NB4 (cell line): ENCODE measurements at regions not wholly inside any gene's neighbourhood (a gene's known extent, or its start where the extent isn't known, plus 50 kb on each side); places are given as distances from the start of the nearest gene placed in this dataset.
A peak's percentile ranks its signal among the peaks of the same experiment; 100 is the strongest.

Experiments used
- DNase-seq: peaks from one replicate; pipeline ENCODE4 v3.0.0; 2010; ENCODE audit warnings: low read depth
- H3K4me3 ChIP-seq: one replicate; pipeline ENCODE4 v1.5.1; 2011; ENCODE audit warnings: mild to moderate bottlenecking, low read depth, low read length, moderate library complexity
- MAX ChIP-seq: IDR thresholded peaks from 2 replicates; pipeline ENCODE4 v1.6.1; 2011; ENCODE audit warnings: low read depth, low read length
- MYC ChIP-seq: IDR thresholded peaks from 2 replicates; pipeline ENCODE4 v1.6.1; 2011; ENCODE audit warnings: low read depth, low read length
- POLR2A ChIP-seq: IDR thresholded peaks from 2 replicates; pipeline ENCODE4 v1.6.1; 2011; ENCODE audit warnings: mild to moderate bottlenecking; ENCODE audit not compliant: insufficient read length; ENCODE audit errors: extremely low read depth
- TF ChIP-seq, protein P1 (sequence below): IDR thresholded peaks from one replicate; pipeline ENCODE4 v1.5.1; 2012; ENCODE audit warnings: low read depth, low read length

DNA sequence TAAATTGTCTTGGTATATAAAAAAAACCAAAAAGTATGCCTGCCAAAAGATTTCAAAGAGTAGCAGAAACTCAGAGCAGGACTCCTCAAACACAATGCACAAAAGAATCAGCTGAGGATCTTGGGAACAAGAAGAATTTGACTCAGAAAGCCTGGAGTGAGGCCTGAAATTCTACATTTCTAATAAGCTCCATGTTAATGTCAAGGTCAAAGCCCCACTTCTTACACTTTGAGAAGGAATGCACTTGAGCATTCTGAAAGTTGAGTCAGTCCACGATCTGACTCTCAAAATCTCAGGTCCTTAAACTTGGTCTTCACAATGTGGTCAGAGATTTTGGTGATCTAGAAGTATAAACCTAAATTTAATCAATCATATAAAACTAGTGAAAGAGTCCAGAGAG lies 910.0 kb upstream of the GBE1 start:
- H3K4me3 ChIP-seq = no peak overlapping the region
- no peak for DNase-seq
- TF ChIP-seq POLR2A (no peak), MYC (no peak), MAX (no peak)
- TF ChIP-seq, protein P1, sequence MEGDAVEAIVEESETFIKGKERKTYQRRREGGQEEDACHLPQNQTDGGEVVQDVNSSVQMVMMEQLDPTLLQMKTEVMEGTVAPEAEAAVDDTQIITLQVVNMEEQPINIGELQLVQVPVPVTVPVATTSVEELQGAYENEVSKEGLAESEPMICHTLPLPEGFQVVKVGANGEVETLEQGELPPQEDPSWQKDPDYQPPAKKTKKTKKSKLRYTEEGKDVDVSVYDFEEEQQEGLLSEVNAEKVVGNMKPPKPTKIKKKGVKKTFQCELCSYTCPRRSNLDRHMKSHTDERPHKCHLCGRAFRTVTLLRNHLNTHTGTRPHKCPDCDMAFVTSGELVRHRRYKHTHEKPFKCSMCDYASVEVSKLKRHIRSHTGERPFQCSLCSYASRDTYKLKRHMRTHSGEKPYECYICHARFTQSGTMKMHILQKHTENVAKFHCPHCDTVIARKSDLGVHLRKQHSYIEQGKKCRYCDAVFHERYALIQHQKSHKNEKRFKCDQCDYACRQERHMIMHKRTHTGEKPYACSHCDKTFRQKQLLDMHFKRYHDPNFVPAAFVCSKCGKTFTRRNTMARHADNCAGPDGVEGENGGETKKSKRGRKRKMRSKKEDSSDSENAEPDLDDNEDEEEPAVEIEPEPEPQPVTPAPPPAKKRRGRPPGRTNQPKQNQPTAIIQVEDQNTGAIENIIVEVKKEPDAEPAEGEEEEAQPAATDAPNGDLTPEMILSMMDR = no peak

GRCh38 chr3:82654708-82655107 lies 893.3 kb upstream of the GBE1 start:
- H3K4me3 ChIP-seq = no peak overlapping the region
- DNase-seq = no peak
- TF ChIP-seq, protein P1 = no peak
- no peak for TF ChIP-seq MYC
- no peak for TF ChIP-seq MAX
- TF ChIP-seq POLR2A = no peak

- DNase-seq = peak; percentile 3
- TF ChIP-seq MYC (no peak), POLR2A (no peak), MAX (no peak)
- TF ChIP-seq, protein P1 = no peak
- H3K4me3 ChIP-seq = no peak overlapping the region
Measured at GRCh38 chr3:82643948-82644347, 882.5 kb upstream of the GBE1 start.

DNA sequence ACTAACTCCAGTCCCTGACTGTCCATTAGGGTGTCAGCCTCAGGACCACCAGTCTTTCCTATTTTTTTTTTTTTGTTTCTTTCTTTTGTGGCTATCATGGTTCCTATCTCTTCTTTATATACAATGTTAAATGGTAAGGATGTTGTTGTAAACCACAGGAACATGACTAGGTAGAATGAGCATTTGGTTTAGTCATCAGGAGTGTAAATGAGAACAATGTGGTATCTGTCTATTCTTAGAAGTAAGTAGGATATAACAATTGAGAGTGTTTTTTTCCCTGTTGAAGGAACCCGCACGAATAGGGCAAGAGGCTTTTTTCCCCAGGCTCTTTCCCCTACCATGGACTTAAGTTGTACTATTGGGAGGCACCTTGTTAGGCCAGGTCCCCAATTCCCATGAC lies 880.3 kb upstream of the GBE1 start:
- TF ChIP-seq POLR2A = no peak
- no peak for TF ChIP-seq MYC
- TF ChIP-seq MAX = no peak
- TF ChIP-seq, protein P1 = no peak
- DNase-seq = no peak
- no peak overlapping the region for H3K4me3 ChIP-seq

- no peak for DNase-seq
- TF ChIP-seq POLR2A (no peak), MYC (no peak)
- no peak overlapping the region for H3K4me3 ChIP-seq
Measured at GRCh38 chr3:82640254-82640653, 878.8 kb upstream of the GBE1 start.

DNA sequence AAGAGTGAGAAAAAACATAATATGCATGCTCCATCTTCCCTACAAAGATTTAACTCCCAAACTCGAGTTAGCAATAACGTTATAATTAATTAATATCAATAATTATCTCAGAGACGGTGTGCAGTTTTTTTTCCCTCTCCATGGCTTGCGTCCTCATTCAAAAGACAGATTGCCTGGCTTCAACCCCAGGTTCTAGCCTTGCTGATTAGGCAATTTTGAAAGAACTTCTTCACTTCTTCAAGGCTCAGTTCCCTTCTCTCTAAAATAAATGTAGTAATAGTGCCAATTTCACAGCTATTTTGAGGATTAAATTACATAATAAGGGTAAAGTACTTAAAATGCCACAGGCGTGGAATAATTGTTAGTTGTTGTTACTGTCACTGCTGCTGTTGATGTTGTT lies 876.1 kb upstream of the GBE1 start:
- TF ChIP-seq MYC (no peak), MAX (no peak), POLR2A (no peak)
- TF ChIP-seq, protein P1 = no peak
- no peak overlapping the region for H3K4me3 ChIP-seq
- DNase-seq = no peak
